Testis (tissue), 2 donors: ENCODE measurements at regions not wholly inside any gene's neighbourhood (a gene's known extent, or its start where the extent isn't known, plus 50 kb on each side); places are given as distances from the start of the nearest gene placed in this dataset.

Experiments
- DNase-seq: peaks from one replicate; pipeline ENCODE4 v3.0.0-alpha.2; 2019
- H3K27ac ChIP-seq, 2 donors: fragments of 200-600 bp; sonication (generic); one replicate each; pipeline ENCODE4 v1.5.1; 2019
- H3K27me3 ChIP-seq: fragments of 200-600 bp; sonication (generic); one replicate; pipeline ENCODE4 v1.5.1; 2019
- H3K36me3 ChIP-seq: fragments of 200-600 bp; sonication (generic); one replicate; pipeline ENCODE4 v1.5.1; 2017; ENCODE audit warnings: low read depth; ENCODE audit errors: missing control alignments
- H3K4me1 ChIP-seq: fragments of 200-600 bp; sonication (generic); one replicate; pipeline ENCODE4 v1.5.1; 2019
- H3K4me3 ChIP-seq, 2 donors: fragments of 200-600 bp; sonication (generic); one replicate each; pipeline ENCODE4 v1.5.1; 2017 to 2019
- H3K9me3 ChIP-seq: fragments of 200-600 bp; sonication (generic); one replicate; pipeline ENCODE4 v1.5.1; 2017
- CTCF ChIP-seq, 3 experiments: fragments of 450-650 bp in 2 of 3; fragments of 200-600 bp in 1 of 3; sonication (generic) in 1 of 3; IDR thresholded peaks; one replicate each; pipeline ENCODE4 v1.5.1; 2016 to 2019; ENCODE audit warnings: antibody characterized with exemption in 3 of 3, mild to moderate bottlenecking in 2 of 3, moderate library complexity in 1 of 3
- POLR2A ChIP-seq: fragments of 450-650 bp; IDR thresholded peaks from one replicate; pipeline ENCODE4 v1.6.1; 2017; ENCODE audit warnings: antibody characterized with exemption, mild to moderate bottlenecking, moderate library complexity
- WGBS, 2 donors: methylation state at CpG; one replicate each; pipeline ENCODE4 v1.1.5; 2018; 5-methylcytosine and 5-hydroxymethylcytosine counted together
- intact Hi-C: fragments of 100-400 bp; cut with DNase I; formaldehyde crosslinking; loops from one replicate; pipeline ENCODE4 v1.15.1; 2023; ENCODE audit warnings: low total_unique reads

DNA sequence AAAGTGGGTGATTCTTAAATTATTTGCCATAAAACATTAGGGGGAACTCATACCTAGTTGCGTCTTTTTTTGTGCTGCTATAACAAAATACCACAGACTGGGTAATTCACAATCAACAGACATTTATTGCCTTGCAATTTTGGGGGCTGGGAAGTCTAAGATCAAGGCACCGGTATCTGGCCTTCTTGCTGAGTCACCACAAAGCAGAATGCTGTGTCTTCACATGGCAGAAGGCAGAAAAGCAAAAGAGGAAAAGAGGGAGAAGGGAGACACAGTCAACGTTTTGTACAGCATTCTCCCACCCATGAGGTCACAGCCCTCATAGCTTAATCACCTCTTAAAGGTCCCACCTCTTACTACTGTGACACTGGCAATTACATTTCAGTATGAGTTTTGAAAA is 291.0 kb downstream of the CHRM3 start:
- TF ChIP-seq POLR2A: no peak
- TF ChIP-seq CTCF (IDR thresholded peaks at IDR 0.05): no peak
- Histone ChIP-seq H3K9me3 (no peaks in the 10 kb centered on the region), H3K27ac (no peak overlapping the region), H3K4me3 (no peak overlapping the region), H3K27me3 (no peaks in the 10 kb centered on the region), H3K36me3 (no peaks in the 10 kb centered on the region), H3K4me1 (no peaks in the 10 kb centered on the region)
- no peak for DNase-seq
- WGBS, 2 donors: 69 to 76% methylated on average over 3 of the region's 3 CpGs
- intact Hi-C loops: no loop called here

- intact Hi-C loops: no loop called here
Measured at GRCh38 chr1:239678181-239678580, 291.8 kb downstream of the CHRM3 start.

DNA sequence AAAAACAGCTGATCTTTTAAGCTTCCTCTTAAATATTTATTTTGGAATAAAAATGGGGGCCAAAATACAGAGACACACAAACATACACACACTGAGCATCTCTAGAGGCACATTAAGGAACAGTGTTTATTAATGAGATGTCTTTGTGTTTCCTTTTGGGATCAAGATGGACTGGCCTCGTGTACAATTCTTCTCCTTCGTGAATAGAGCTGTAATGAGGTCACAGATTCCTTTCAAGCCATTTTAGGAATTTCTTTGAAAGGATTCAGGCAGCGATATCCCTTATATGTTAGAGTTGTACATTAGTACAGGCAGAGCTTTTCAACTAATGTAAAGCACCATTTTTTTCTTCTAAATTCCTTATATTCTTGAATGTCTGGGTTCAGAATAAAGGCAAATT is 295.7 kb downstream of the CHRM3 start:
- no peak overlapping the region for H3K4me3 ChIP-seq
- intact Hi-C loops: no loop called here
- H3K27me3 ChIP-seq: no peaks in the 10 kb centered on the region
- no peaks in the 10 kb centered on the region for H3K4me1 ChIP-seq
- TF ChIP-seq CTCF (IDR thresholded peaks at IDR 0.05): no peak
- no peak for TF ChIP-seq POLR2A
- WGBS, 2 donors: 46 to 65% methylated on average over 3 of the region's 3 CpGs
- H3K36me3 ChIP-seq: no peaks in the 10 kb centered on the region
- DNase-seq: no peak
- no peak overlapping the region for H3K27ac ChIP-seq
- H3K9me3 ChIP-seq: no peaks in the 10 kb centered on the region

More at GRCh38 chr1:239678181-239678580, 291.8 kb downstream of the CHRM3 start:
- TF ChIP-seq POLR2A (no peak), CTCF (IDR thresholded peaks at IDR 0.05) (no peak)
- DNase-seq: no peak
- Histone ChIP-seq H3K4me3 (no peak overlapping the region), H3K9me3 (no peaks in the 10 kb centered on the region), H3K36me3 (no peaks in the 10 kb centered on the region), H3K27me3 (no peaks in the 10 kb centered on the region), H3K4me1 (no peaks in the 10 kb centered on the region), H3K27ac (no peak overlapping the region)
- WGBS, 2 donors: 83 to 87% methylated on average over 2 of the region's 2 CpGs

DNA sequence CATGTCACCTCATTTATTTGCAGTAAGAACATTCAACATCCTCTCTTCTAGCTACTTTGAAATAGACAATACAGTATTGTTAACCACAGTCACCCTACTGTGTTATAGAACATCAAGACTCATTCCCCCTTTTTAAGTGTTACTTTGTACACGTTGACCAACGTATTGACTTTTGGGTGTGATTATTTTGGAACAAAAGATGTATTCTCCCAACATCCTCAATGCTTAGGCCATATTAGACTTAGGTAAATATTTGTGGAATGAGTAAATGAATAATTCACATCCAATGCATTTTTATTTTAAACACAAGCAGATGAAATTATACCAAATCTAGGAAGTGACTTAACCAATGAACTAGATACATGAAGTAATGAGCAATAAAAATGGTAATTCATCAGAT is 296.6 kb downstream of the CHRM3 start:
- H3K36me3 ChIP-seq: no peaks in the 10 kb centered on the region
- DNase-seq: no peak
- no peaks in the 10 kb centered on the region for H3K9me3 ChIP-seq
- WGBS, 2 donors: 43 to 65% methylated on average over 2 of the region's 2 CpGs
- H3K27me3 ChIP-seq: no peaks in the 10 kb centered on the region
- no peaks in the 10 kb centered on the region for H3K4me1 ChIP-seq
- no peak overlapping the region for H3K4me3 ChIP-seq
- H3K27ac ChIP-seq: no peak overlapping the region
- intact Hi-C loops: no loop called here
- TF ChIP-seq CTCF (IDR thresholded peaks at IDR 0.05) (no peak), POLR2A (no peak)

- Histone ChIP-seq H3K36me3 (no peaks in the 10 kb centered on the region), H3K27me3 (no peaks in the 10 kb centered on the region), H3K4me3 (no peak overlapping the region), H3K27ac (no peak overlapping the region), H3K9me3 (no peaks in the 10 kb centered on the region), H3K4me1 (no peaks in the 10 kb centered on the region)
- 88% methylated on average over 2 of the region's 2 CpGs for WGBS, 2 donors
- TF ChIP-seq CTCF (IDR thresholded peaks at IDR 0.05) (no peak), POLR2A (no peak)
- intact Hi-C loops: no loop called here
- DNase-seq: no peak
Measured at GRCh38 chr1:239686386-239686785, 300.0 kb downstream of the CHRM3 start.
